Loucy (cell line): ENCODE measurements at regions not wholly inside any gene's neighbourhood (a gene's known extent, or its start where the extent isn't known, plus 50 kb on each side); places are given as distances from the start of the nearest gene placed in this dataset.

ENCODE experiments used
- CTCF ChIP-seq: fragments of 200-600 bp; sonication (generic); conservative IDR thresholded peaks from 2 replicates; pipeline ENCODE4 v1.5.1; 2014; ENCODE audit warnings: mild to moderate bottlenecking, antibody characterized with exemption, low read length
- EZH2phosphoT487 ChIP-seq: fragments of 200-600 bp; IDR thresholded peaks from 2 replicates; pipeline ENCODE4 v1.6.1; 2018; ENCODE audit warnings: antibody characterized with exemption, mild to moderate bottlenecking, moderate library complexity, borderline replicate concordance

GRCh38 chr6:4388675-4389074, 253.3 kb upstream of the ECI2 start:
- TF ChIP-seq CTCF (no peak), EZH2phosphoT487 (no peak)
